MM.1S (cell line): ENCODE measurements at regions not wholly inside any gene's neighbourhood (a gene's known extent, or its start where the extent isn't known, plus 50 kb on each side); places are given as distances from the start of the nearest gene placed in this dataset.

Experiments used
- EZH2 ChIP-seq: fragments of 300-600 bp; sonication (generic); optimal IDR thresholded peaks from 2 replicates; pipeline ENCODE3; 2017; ENCODE audit warnings: low read depth, mild to moderate bottlenecking, antibody characterized with exemption, low read length, mixed read lengths
- TF ChIP-seq, protein P1 (sequence below): fragments of 300-600 bp; sonication (generic); IDR thresholded peaks from 2 replicates; pipeline ENCODE4 v1.5.1; 2016; ENCODE audit warnings: antibody characterized with exemption, low read length, mixed read lengths

DNA sequence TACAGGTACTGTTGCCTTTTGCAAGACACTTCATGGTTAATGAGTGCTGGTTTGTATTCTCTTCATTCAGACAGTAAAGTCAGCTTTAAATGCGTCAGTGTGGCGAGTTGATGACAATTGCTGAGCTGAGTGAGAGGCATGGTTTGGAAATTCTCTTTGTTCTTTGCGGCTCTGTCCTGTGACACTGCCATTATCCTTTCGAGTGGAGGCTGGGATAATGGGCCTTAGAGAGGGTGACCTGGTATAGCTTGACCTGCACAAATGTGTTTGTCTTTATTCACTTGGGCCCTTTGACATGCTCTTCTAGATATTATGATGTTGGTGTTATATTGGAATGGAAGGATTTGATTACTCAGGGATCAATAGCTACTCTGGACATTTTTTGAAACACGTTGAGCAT is 208.5 kb upstream of the FAT1 start:
- TF ChIP-seq, protein P1, sequence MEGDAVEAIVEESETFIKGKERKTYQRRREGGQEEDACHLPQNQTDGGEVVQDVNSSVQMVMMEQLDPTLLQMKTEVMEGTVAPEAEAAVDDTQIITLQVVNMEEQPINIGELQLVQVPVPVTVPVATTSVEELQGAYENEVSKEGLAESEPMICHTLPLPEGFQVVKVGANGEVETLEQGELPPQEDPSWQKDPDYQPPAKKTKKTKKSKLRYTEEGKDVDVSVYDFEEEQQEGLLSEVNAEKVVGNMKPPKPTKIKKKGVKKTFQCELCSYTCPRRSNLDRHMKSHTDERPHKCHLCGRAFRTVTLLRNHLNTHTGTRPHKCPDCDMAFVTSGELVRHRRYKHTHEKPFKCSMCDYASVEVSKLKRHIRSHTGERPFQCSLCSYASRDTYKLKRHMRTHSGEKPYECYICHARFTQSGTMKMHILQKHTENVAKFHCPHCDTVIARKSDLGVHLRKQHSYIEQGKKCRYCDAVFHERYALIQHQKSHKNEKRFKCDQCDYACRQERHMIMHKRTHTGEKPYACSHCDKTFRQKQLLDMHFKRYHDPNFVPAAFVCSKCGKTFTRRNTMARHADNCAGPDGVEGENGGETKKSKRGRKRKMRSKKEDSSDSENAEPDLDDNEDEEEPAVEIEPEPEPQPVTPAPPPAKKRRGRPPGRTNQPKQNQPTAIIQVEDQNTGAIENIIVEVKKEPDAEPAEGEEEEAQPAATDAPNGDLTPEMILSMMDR = no peak
- TF ChIP-seq EZH2 = no peak
